ENCODE measurements at regions not wholly inside any gene's neighbourhood (a gene's known extent, or its start where the extent isn't known, plus 50 kb on each side); places are given as distances from the start of the nearest gene placed in this dataset.

- Histone ChIP-seq H3K56ac (replicated peaks; ENCODE audit: insufficient read length, low read depth, low read length) (no peak overlapping the region), H2AK5ac (ENCODE audit: low read depth, low read length) (no peak overlapping the region), H3K27ac (ENCODE audit: low read depth, low read length) (no peak overlapping the region), H3K4me2 (ENCODE audit: insufficient read depth in 1 of 2, low read depth in 2 of 2, low read length in 2 of 2) (no peak overlapping the region), H4K5ac (ENCODE audit: insufficient read length, low read depth, low read length) (no peak overlapping the region), H2AFZ (ENCODE audit: low read length) (no peak overlapping the region), H3K79me2 (ENCODE audit: control insufficient read depth in 1 of 2, insufficient read depth in 2 of 2, low read length in 2 of 2) (no peaks in the 10 kb centered on the region), H2BK5ac (ENCODE audit: low read depth, low read length) (no peak overlapping the region), H3K4ac (replicated peaks; ENCODE audit: insufficient read length, low read depth, low read length) (no peak overlapping the region), H4K91ac (replicated peaks; ENCODE audit: insufficient read length, low read length) (no peak overlapping the region), H3K27me3 (replicated peaks in 1 of 4; ENCODE audit: control insufficient read depth in 3 of 4, extremely low read depth in 1 of 4, insufficient read depth in 3 of 4, low read length in 3 of 4) (no peaks in the 10 kb centered on the region), H3K23ac (ENCODE audit: insufficient read length) (no peak overlapping the region), H3K23me2 (ENCODE audit: low read depth, low read length) (no peaks in the 10 kb centered on the region), H3K14ac (ENCODE audit: insufficient read length) (no peak overlapping the region), H2BK15ac (ENCODE audit: low read length) (no peak overlapping the region), H3K9ac (replicated peaks in 1 of 4; ENCODE audit: extremely low read depth in 1 of 4, low read depth in 3 of 4, low read length in 3 of 4) (no peak overlapping the region), H2BK12ac (ENCODE audit: low read depth, low read length) (no peak overlapping the region), H4K20me1 (replicated peaks in 1 of 2; ENCODE audit: control insufficient read depth in 1 of 2, insufficient read depth in 2 of 2, low read length in 2 of 2) (no peaks in the 10 kb centered on the region), H3K4me3 (ENCODE audit: extremely low read depth in 1 of 4, insufficient read depth in 2 of 4, low read depth in 3 of 4, low read length in 4 of 4) (no peak overlapping the region), H4K8ac (ENCODE audit: extremely low read depth, insufficient read depth, low read length) (0 out of 2 replicates have a peak overlapping the region, but pooled peaks have one; percentile 57), H3K36me3 (ENCODE audit: control insufficient read depth in 2 of 4, insufficient read depth in 4 of 4, low read length in 3 of 4) (no peaks in the 10 kb centered on the region), H3K18ac (ENCODE audit: extremely low read depth, low read length) (no peak overlapping the region), H2BK120ac (replicated peaks; ENCODE audit: low read depth, low read length) (no peak overlapping the region), H3K9me3 (ENCODE audit: insufficient read depth in 2 of 2, low read depth in 1 of 2, low read length in 1 of 2) (no peaks in the 10 kb centered on the region), H3K79me1 (ENCODE audit: low read depth, low read length) (no peaks in the 10 kb centered on the region), H2BK20ac (ENCODE audit: low read length) (no peak overlapping the region), H3K4me1 (replicated peaks in 1 of 4; ENCODE audit: control insufficient read depth in 3 of 4, insufficient read depth in 4 of 4, low read length in 3 of 4) (no peaks in the 10 kb centered on the region)
- DNase-seq (ENCODE audit: low read depth in 1 of 2, low spot score in 2 of 2) (no peak), FAIRE-seq (no peak)
- ChIA-PET CTCF (ENCODE audit: partially characterized antibody) (interaction anchor here (0.7 to 7.2 kb wide), 9 partner anchors 10 to 188 kb away, joined by 3 to 107 read pairs (median 5); no protein-coding TSS in a partner anchor), POLR2A (ENCODE audit: partially characterized antibody) (no interaction called here)
- WGBS, 2 experiments (ENCODE audit: extremely low coverage in 1 of 2, insufficient coverage in 1 of 2, insufficient read length in 1 of 2, insufficient replicate concordance in 2 of 2, low coverage in 1 of 2, low lambda C conversion rate in 2 of 2, missing lambda C conversion rate in 1 of 2): 75% methylated on average over 8 of the region's 8 CpGs; no CpG with 5 or more reads in 1 of the 2 experiments
Observed at GRCh38 chr1:67572594-67573221, 112.3 kb upstream of the GADD45A start.

Measured in H1 (cell line).